RKO (cell line): ENCODE measurements at regions not wholly inside any gene's neighbourhood (a gene's known extent, or its start where the extent isn't known, plus 50 kb on each side); places are given as distances from the start of the nearest gene placed in this dataset.
"Not testable (repeated sequence)": the region's sequence is repeated elsewhere in the genome, so short reads cannot be mapped to it uniquely, and the experiment has no call there.

Experiments
- DNase-seq: peaks from one replicate; pipeline ENCODE4 v3.0.0-alpha.2; 2016; ENCODE audit warnings: low spot score

GRCh38 chr9:71632776-71633175 lies 135.5 kb downstream of the CEMIP2 start:
- no peak for DNase-seq

- no peak for DNase-seq
Observed at GRCh38 chr9:71630377-71630995, 137.8 kb downstream of the CEMIP2 start.

DNA sequence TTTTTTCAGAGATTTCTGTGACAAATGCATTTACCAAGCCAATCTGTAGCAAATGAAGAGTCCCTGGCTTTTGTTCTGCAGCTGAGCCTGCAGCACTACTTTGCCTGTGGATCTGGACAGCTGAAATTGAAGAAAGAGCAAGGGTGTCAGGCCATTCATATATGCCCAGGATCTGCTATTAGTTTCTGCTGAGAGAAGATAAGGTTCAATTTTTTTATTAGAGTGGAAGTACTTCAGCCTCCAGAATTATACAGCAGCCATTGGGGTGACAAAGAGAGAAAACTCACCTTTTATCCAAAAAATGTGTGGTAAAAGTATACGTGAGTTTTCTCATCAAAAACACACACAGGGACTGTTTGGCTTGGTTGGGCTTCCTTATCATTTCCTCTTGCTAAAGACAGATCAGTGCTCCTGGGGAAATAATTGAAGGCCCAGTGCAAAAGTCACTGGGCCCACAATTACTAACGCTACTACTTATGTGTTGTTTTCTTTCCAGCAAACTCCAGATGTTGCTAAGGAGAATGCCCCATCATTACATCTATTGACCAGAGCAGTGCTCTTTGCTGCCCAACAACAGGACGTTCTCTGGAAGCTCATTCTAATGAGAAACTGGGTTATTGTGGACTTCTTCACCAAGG lies 138.6 kb downstream of the CEMIP2 start:
- DNase-seq, result no peak

GRCh38 chr9:71628247-71628646 lies 140.1 kb downstream of the CEMIP2 start:
- peak; percentile 6 for DNase-seq

GRCh38 chr9:71627537-71627936 lies 140.8 kb downstream of the CEMIP2 start:
- DNase-seq, result no peak

GRCh38 chr9:71626395-71626794 lies 141.9 kb downstream of the CEMIP2 start:
- DNase-seq, result no peak

- DNase-seq, result no peak
Observed at GRCh38 chr9:71624728-71625127, 143.6 kb downstream of the CEMIP2 start.

DNA sequence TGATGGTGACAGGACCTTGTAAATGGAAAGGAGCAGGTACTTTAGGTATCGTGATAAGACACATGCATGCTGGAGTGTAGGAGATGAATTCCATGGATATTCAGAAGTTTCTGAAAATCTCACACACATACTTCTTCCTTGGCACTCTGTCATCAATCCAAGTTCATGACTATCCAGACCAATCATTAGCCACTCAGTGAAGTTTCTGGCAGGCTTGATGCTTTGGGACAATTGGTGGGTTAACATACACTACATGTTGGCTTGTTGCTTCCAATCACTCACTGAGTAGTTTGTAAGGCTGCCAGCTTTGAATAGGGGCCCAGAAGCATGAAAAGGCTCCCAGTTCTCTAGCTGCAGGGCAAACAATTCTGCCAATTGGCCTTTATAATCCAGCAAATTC lies 147.6 kb downstream of the CEMIP2 start:
- DNase-seq, result no peak

DNA sequence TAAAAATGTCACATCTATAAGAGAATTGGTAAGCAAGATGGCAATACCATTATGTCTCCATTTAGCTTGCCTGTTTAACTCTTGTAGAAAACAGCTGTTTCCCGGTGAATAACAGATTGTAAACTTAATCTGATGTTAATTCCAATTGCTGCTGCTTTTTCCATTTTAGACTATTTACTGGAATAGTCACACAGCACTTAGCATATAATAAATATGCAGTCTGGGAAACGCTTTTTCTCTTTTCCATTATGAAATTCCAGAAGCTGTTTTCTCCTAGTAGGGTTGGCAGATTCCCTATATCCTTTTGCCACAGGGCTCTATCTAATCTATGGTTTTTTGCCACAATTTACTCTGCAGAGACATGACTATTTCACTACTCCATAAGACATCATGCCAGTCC lies 148.0 kb downstream of the CEMIP2 start:
- DNase-seq, result no peak

- no peak for DNase-seq
Observed at GRCh38 chr9:71619926-71620325, 148.4 kb downstream of the CEMIP2 start.

- no peak for DNase-seq
Observed at GRCh38 chr9:71614409-71615010, 153.8 kb downstream of the CEMIP2 start.

GRCh38 chr9:71612889-71613288 lies 155.4 kb downstream of the CEMIP2 start:
- DNase-seq, result no peak

- DNase-seq, result no peak
Observed at GRCh38 chr9:71609448-71609830, 158.9 kb downstream of the CEMIP2 start.

- DNase-seq, result no peak
Observed at GRCh38 chr9:71608825-71609447, 159.4 kb downstream of the CEMIP2 start.

DNA sequence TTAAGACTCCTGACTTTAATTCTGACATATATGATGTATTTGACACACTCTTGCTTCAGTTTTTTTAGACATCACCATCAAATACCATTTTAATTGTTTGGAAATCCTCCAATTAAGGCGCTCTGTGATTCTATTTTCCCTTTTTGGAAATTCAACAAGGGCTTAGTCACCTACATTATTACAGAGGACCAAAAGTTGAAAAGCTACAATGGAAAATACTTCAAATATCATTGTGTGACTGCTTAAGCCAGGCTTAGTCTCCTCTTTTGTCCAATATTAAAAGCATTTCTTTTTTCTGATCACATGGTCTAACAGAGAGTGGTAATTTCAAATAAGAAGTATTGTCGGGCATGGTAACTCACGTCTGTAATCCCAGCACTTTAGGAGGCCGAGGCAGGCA lies 160.3 kb downstream of the CEMIP2 start:
- DNase-seq, result no peak

GRCh38 chr9:71607461-71607881 lies 160.8 kb downstream of the CEMIP2 start:
- DNase-seq, result no peak

- DNase-seq, result peak; percentile 72
Observed at GRCh38 chr9:71604197-71605063, 163.9 kb downstream of the CEMIP2 start.

DNA sequence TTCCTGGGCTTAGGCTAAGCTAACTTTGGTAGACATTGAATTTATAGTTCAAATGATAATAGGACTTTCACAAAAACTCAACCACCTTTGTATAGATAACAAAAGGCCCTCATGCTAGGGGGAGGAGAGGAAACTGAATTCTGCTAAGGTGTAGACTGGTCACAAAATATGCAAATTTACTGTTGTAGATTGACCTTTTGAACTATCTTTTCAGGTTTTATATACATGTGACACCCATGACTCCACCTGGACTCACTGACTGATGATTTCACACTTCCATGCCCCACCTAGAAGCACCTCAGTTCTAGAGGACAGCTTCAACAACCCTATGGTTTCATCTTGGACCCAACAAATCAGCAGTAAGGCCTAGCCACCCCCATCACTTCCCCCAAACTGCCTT lies 165.7 kb downstream of the CEMIP2 start:
- no peak for DNase-seq

DNA sequence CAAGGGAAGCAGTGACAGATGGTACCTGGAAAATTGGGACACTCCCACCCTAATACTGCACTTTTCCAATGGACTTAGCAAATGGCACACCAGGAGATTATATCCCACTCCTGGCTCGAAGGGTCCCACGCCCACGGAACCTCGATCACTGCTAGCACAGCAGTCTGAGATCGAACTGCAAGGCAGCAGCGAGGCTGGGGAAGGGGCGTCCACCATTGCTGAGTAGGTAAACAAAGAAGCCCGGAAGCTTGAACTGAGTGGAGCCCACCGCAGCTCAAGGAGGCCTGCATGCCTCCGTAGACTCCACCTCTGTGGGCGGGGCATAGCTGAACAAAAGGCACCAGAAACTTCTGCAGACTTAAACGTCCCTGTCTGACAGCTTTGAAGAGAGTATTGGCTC lies 172.6 kb downstream of the CEMIP2 start:
- not testable (repeated sequence) for DNase-seq

DNA sequence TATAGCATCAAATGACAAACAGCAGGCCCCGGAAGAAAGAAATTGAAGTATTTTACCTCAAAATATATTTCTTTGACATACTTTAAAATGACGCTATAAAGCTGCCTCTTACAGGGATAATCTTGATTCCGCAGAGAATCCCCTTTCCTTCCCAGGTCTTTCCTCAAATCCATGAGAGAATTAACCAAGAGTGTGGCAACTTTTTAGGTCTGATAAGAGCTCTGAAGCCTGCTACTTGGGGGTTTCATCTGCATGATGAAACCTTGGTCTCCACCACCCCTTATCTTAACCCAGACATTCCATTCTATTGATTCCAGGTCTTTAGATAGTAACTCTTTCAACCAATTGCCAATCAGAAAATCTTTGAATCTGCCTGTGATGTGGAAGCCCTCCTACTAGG lies 173.8 kb downstream of the CEMIP2 start:
- DNase-seq, result no peak

- DNase-seq, result no peak
Observed at GRCh38 chr9:71592400-71592799, 175.9 kb downstream of the CEMIP2 start.

DNA sequence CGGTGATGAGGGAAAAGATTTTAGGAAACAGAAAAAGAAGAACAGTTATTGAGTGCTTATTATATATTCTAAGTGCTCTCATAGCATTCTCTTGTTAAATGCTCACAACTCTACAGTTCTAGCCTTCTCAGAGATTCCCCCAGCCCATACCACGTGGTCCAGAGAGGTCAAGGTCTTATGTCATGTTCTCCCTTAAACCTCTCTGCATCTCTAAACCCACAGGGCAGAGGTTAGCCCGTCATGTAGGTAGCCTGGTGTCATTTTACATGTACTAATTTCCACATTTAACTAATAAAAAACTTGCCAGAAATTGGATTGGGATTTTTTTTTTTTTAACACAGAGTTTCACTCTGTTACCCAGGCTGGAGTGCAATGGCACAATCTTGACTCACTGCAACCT lies 178.0 kb downstream of the CEMIP2 start:
- DNase-seq, result no peak
